HG03196 (cell line): ENCODE measurements at regions not wholly inside any gene's neighbourhood (a gene's known extent, or its start where the extent isn't known, plus 50 kb on each side); places are given as distances from the start of the nearest gene placed in this dataset.
A peak's percentile ranks its signal among the peaks of the same experiment; 100 is the strongest.
"Not testable (repeated sequence)": the region's sequence is repeated elsewhere in the genome, so short reads cannot be mapped to it uniquely, and the experiment has no call there.

Experiments used
- ATAC-seq: cut with Tn5 transposase; IDR thresholded peaks from one replicate; pipeline ENCODE4 v1.9.1; 2021; ENCODE audit not compliant: unreplicated experiment

DNA sequence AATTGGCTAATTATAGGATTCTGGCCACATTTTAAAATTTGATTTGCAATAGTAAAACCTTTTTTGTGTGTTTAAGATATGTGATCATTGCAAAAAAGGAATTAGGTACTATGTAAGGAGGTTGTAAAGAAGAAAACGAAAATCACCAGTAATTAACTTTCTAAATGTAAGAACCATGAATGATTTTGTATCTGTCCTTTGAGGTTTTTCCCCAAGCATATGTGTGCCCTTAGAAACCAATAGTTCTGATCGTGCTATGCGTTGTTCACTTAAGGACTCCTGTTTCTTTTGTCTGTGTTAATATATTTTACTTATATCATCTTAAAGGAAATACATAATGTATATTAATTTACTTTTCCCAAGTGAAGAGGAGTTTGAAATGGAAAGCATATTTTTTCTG, 410.2 kb downstream of the PSAT1 start:
- peak; percentile 42 for ATAC-seq

DNA sequence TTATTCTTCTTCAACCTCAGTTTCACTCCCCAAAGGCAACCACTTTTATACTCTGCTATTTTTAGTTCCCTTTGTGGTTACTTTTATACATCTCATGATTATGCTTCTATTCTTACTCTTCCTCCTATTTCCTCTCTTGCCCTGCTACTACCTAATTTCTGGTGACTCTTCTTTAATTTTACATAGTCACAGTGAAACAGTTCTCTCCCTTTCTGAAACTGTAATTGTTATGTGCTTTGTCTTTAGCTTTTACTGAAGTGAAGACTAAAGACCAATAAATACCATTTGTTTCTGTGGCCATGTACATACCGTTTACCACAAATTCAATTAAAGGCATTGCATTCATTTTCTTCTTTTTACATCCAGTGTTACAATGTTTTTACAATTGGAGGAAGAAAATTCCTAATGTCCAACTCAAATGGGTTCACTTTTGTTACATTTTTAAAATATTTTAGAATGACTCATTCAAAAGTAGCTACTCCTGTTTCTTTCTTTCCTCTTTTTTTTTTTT, 410.6 kb downstream of the PSAT1 start:
- ATAC-seq, result peak; percentile 93

DNA sequence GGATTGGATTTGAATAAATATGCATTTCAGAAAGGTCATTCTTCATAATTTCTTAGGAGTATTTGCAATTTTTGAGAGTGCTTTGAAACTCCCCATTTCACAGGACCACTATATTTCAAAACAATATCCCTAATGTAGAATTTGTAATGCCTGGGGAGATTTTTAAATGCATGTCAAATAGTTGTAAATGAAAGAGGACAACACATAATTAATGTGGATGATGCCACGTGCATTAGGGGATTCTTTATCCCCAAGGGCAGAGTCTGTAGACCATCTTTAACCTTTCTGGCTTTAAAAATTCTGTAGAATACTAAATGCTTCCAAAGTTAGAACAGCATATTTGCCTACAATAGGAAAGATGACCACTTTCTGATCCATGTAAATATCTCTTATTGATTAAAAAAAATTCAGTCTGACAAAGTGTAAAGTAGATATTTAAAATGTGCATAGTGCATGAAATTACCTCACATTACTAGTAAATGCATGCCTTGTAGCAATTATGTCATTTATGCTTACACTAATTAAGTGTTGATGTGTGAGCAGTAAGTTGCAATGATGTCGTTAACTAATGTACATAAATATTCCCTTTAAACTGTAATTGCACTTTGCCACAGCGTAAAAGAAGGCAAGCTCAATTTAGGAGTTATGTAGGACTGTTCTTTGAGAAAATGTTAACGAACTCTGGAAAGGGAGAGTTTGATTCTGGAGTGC, 416.1 kb downstream of the PSAT1 start:
- ATAC-seq, result no peak

DNA sequence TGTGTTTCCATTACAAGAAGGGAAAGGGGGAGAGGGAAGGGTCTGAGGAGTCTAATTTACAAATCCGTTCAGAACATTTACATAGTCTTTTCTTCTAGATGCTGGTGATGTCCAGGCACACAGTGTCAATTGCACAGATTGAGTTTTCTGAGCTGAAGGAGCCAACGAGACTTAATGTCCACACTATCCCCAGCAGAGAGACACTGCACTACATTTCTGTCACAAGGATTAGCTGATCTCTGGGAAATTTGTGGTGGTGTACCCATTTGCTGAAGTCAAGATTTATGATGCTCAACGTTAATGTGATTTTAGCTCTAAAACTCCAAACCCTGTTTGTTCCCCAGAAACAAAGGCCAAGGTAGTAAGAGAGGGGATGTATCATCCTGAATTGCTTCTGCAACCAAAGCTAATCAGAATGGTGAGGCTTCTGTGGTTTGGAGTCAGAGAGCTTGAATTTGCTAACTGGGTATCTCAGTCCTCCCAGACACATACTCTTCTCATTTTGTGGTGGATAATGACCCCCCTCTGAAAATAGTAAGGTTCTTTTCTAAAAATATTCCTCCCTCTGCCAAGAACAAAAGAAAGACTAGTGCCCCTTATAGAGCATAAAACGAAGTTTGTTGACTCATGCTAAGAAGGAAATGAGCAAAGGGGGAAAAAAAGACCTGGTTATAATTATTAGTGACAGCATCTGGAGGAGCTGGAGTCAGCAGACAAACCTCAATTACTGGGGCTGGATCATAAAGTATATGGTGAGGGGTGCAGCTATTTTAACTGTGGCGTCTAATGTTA, 416.9 kb downstream of the PSAT1 start:
- no peak for ATAC-seq

DNA sequence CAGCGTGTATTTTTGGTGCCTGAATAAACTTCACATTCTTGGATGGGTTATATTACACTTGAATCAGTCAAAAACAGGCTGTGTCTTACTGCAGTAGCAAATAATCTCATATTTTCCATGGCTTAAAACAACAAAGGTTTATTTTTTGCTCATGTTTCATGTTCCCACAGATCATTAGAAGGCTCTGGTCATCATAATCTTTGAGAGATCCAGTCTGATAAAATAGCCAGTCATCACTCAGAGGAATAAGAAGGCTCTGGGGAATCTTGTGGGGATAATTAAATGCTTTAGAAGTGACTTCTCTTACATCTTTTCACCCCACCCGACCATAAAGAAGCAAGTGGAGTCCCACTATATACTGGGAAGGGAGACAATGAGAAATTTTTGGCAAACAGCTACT, 417.7 kb downstream of the PSAT1 start:
- no peak for ATAC-seq

DNA sequence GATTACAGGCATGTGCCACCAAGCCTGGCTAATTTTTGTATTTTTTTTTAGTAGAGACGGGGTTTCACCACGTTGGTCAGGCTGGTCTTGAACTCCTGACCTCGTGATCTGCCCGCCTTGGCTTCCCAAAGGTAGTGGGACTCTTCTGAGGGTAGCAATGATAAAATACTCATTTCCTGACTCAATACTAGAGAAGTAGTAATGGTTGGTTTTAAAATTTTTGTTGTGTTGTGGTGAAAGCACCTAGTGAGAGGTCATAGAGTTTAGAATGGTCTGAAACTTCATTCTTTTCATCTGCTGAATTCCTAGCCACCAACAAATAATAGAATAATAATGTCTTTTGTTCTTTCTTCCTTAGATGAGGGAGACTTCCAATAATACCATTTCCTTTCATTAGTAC, 422.1 kb downstream of the PSAT1 start:
- ATAC-seq, result not testable (repeated sequence)

DNA sequence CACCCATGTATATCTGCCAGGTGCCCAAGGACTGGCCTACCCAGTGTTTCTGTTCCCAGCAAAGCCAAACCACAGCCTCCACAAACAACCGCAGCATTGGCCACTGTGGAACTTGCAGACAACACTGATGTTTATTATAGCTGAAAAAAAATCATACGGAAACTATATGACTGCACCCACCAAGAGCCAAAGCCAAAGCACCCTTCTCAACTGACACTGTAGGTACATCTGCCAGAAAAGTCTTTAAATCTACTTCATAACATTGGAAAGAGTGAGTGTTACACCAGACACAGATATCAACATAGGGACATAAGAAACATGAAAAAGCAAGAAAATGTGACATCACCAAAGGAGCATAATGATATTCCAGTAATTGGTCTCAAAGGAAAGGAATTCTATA, 428.0 kb downstream of the PSAT1 start:
- no peak for ATAC-seq

DNA sequence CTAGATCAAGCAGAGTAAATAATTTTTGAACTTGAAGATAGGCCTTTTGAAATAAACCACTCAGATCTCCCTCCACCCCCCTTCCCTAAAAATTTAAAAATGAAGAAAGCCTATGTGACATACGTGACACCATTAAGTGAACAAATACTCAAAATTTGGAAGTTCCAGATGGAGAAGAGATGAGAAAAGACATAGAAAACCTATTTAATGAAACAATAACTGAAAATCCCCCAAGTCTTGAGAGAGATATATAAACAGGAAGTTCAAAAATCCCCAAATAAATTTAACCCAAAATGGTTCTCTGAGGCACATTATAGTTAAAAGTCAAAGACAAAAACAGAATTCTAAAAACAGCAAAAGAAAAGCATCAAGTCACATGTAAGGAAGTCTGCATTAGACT, 428.6 kb downstream of the PSAT1 start:
- no peak for ATAC-seq

DNA sequence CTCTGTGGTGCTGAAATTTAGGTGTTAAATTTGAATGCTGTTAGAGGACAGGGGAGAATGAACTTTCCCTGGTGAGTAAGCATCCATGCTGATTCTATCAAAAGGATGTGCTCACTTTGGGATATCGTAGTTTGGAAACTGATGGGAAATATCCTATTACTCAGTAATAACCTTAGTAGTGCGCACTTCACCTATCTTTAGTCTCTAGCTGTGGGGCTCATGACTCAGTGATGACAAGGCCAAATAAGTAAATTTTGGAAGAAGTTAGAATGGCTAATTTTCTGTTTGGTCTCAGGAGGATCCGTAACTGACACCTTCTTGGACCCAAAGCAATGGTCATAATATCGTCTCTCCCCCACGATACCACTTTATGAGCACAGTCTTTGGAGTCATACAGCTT, 448.4 kb downstream of the PSAT1 start:
- ATAC-seq, result no peak

DNA sequence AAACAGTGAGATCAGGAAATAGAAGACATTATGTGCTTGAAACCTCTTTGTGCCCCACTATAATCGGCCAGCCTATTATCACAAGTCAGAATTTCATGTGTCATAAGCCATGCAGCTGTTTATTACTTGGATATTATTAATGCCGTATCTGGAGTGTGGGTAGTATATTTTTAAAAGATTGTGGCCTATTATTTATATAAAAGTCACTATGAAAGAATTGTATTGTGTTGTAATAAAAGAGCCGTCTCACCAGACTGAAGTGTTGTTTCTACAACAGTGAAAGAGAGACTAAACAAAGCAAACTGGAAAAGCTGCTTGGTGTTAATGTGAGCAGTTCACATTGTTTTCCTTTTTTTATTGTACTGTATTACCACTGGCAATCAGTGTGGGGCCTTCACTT, 449.1 kb downstream of the PSAT1 start:
- no peak for ATAC-seq

DNA sequence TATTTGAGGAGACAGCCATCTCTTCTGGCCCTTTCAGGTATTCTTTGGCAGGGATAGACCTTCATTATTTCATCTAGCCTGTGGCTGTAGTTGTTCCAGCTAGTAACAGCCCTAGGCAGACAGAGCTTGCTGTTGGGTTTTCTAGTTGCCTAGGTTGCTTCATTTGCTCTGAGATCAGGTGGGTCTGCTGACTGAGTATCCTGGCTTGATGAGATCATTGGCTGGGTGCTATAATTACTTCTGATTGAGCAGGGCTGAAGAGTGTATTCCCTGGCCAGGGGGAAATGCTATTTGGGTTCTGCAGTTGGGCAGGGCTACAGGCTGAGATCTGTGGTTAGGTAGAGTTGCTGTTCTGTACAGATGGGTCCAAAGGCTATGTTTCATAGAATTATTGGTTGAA, 456.1 kb downstream of the PSAT1 start:
- no peak for ATAC-seq

DNA sequence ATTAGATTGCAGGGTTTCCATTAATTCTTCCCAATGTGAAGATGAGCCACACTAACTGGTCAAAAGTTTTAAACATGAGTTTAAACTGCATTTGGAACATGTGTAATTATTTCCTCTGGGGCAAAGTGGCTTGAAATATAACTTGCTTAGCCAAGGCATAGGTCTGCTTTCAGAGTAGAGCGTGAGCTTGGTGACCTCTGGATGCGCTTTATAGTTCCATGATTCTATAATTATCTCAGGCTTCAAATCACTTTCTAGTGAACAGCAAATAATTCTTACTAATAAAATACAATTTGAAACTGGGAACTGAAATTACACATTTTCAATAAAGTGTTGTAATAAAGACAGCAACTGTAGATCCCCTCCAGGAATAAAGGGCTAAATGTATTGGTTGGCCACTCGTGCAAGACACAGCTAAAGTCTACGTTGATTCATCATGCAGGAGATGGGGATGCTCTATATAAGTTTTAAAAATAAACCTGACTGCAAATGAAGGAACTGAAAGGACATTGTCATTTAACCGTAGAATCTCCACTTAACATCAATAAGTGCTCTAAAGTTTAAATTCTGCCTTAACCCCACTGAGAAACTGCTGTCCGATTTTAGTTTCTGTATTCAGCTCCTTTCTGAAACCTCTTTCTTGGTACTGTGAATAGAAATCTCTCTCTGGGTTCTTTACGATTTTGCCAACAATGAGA, 460.0 kb downstream of the PSAT1 start:
- peak; percentile 71 for ATAC-seq

DNA sequence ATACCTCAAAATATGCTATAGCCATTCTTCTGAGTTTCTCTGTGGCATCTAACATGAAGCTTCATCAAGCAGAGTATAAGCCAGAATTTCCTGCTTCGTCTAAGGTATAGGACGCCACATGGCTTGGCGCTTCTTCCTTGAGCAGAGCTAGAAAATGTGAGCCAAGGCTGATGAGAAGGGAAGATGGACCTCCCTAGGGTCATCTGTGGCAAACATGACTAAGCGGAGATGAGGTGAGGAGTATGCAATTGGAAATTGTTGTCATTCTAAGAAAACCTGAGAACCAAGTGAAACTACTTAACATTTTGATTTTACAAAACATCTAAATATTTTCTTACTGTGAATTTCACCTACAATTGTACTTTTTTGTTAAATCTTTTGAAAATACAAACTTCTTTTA, 466.5 kb downstream of the PSAT1 start:
- no peak for ATAC-seq

DNA sequence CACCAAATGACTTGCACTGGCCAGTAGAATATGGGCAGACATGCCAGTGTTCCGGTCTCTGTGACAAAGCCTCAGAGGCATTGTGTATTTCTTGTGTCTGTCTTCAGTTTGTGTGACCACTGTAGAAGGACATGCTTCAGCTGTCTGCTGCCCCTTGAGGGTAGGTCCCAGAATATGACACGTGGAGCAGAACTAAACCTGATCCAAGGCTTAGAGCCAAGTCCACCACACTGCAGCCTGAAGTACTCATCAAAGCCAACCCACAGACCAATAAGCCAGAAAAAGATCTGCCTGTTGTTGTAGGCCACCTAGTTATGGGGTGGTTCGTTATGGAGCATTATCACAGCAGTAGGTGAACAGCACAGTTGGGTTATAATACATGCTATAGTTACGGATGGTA, 468.9 kb downstream of the PSAT1 start:
- ATAC-seq, result no peak

DNA sequence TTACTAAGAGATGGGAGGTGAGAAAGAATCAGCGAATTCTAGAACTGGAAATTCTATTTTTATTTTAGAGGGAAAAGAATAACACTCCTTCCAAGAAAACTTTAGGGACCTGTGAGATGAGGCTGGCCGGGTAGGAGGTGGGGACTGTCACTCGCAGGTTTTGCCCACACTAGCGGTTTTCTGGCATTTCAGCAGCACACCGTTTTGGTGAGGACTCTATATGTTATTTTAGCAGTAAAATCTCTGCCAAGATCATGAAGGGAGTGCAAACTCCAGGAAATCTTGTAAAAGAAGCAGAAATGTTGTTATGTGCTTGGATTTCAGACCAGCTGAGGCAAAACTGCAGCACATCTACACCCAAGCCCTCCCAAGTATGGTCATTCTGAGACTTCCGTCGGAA, 470.6 kb downstream of the PSAT1 start:
- no peak for ATAC-seq

DNA sequence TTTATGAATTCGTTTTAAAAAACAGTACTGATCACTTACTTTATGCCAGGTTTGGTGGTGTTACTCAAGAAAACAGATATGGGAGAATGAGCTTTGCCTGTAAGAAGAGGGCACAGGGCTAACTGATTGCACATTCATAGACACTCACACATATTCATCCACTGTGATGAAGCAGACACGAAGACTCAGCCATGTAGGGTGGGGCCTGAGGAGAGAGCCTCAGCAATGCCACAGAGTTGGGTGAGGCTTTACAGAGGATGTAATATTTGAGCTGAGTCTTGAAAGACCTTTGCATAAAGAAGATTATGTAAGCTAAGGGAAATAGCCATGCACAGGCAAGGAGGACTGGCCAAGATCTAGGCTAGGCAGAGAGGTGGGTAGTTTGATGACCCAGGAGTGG, 472.8 kb downstream of the PSAT1 start:
- ATAC-seq, result no peak

DNA sequence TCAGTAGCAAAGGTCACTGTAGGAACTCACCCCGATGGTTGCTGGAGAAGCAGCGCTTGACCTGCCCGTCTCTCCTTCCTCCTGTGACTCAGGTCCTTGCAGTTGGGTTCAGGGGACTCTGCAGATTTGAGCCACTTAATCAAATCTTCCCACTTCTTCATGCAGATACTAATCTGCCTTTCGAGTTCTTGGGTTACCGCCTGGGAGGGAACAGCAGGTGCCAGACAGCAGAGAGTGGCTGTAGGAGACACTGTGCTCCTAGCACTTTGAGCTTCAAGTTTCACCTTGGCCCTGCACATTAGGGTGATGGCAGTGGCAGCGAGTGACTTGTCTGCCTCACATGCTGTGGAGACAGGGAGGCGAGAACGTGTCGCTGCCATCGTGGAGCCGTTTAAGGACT, 478.3 kb downstream of the PSAT1 start:
- ATAC-seq, result no peak

DNA sequence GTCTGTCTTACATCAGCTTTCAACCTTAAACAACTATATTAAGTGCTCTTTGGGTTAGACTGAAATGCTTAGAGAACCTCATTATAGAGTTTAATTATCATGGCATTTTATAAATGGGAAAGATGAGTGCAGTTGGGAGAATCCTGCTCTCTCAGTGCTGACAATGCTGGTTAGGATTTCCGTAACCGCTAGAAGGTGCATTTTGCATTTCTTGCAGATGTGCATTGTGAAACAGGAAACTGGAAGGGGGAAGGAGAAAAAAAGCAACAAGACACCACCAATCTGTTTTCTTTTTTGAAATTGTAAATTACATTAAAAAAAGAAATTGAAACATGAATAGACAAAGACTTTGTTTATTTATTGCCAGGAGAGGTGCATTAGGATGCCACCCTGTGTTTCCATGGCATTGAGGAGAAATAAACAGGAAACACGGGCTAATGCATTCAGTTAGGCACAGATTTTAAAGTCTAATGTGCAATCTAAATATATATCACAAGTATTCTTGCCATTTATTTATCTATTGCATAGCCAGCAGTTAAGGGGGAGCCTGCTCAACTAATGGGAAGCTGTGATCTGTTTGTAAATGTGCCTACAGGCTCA, 478.9 kb downstream of the PSAT1 start:
- ATAC-seq, result no peak

DNA sequence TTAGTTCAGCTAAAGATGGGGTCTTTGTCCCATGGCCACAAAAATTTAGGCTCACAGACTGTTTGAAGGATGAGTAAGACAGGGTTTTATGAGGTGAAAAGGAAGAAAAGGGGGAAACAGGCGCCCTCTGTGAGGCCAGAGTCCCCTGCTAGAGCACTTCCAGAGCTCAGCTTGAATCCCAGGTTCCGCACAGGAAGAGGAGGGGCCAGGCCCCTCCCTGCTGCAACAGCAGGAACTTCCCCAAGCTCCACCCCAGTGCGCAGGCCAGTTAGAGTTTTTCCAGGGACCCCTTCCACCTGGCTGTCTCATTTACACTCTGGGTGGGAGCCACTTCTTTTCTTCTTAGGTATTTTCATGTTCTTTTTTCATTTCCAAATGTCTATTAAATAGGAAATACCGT, 480.8 kb downstream of the PSAT1 start:
- ATAC-seq, result no peak

DNA sequence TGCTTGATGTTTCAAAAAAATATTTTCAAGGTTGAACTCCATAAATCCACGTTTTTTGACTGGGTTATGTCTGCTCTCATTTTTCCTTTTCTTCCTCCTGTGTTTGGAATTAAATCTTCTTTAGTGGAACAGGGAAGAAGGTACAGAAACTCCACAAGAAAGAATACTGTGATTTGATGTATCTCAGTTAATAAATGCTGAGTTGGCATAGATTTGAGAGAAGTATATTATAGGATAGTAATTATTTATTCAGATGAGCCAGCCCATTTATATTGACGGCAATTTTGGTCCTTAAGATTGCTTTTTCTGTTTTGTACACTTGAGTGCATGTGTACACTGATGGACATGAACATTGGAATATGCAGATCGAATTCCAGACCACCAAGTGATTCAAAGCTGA, 481.4 kb downstream of the PSAT1 start:
- ATAC-seq, result no peak

DNA sequence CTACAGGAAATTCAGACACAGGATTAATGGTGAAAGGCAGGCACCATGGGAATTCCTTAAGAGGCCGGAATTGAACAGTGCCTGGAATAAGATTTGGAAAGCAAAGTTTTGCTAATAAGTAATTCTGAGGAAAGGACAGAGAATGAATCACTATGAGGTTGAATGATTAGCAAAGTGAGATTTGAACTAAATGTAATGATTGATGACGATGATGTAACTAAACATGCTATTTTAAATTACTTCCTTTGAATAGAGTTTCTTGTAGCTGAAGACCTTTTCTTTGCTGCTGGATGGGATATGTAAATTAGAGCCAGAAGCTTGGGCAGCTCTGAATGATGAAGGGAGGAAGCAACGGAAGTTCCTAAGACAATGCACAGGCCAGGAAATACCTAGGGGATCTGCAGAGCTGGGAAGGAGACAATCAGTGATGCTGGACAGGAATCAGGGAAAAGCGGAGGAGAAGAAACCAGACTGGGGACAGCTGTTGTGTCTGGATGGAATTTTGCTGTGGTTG, 482.0 kb downstream of the PSAT1 start:
- ATAC-seq, result no peak
